T-helper 2 cell (primary cell): ENCODE measurements at regions not wholly inside any gene's neighbourhood (a gene's known extent, or its start where the extent isn't known, plus 50 kb on each side); places are given as distances from the start of the nearest gene placed in this dataset.
"Not testable (repeated sequence)": the region's sequence is repeated elsewhere in the genome, so short reads cannot be mapped to it uniquely, and the experiment has no call there.

Source experiments
- DNase-seq, 5 experiments: peaks; one replicate each; pipeline versions ENCODE4 v3.0.0 to v3.0.0-alpha.2; 2012 to 2022

DNA sequence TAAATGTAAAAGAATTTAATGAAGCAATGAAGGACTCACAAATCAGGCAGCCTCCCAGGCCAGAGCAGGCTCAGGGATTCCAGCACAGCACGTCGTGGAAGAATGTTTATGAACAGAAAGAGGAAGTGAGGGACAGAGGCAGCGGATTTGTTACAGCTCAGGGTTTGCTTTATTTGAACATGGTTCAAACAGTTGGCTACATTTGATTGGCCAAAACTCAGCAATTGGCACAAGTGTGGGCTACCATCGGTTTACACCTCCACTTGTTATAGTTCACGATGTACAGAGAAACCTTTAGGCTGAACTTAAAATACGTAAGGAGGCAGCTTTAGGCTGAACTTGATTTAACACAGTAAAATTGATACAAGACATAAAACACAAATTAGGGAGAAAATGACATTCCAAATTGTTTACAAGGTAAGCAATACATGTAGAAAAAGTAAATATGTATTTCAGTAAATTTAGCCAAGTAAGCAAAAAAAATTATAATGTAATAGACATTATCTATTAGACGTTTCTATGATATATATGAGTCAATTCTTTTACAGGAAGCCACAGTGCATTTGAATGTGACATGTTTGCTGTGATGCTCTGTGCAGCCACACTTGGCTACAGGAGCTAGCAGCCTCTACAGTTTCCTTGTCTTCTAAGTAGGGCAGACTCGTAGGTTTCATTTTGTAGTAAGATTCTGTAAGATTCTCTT, 126.5 kb downstream of the ADSS2 start:
- peak in 2 of 5 experiments; percentile 37 to 88 for DNase-seq

DNA sequence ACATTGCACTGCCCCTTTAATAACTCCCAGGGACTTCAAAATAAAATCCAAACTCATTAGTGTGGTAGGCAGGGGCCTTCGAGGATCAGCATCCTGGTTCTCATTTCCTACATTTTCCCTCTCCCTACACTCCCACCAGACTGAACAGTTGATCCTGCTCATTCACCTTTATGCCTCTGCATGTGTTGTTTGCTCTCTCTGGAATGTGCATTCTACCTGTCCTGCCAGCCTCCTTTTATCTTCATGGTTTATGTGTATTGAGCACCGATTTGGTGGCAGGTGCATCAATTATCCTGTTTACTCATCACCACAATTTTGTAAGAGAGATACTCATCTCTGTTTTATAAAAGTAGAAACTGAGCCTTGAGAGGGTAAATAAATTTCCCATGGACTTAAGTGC, 125.0 kb downstream of the ADSS2 start:
- DNase-seq = no peak

DNA sequence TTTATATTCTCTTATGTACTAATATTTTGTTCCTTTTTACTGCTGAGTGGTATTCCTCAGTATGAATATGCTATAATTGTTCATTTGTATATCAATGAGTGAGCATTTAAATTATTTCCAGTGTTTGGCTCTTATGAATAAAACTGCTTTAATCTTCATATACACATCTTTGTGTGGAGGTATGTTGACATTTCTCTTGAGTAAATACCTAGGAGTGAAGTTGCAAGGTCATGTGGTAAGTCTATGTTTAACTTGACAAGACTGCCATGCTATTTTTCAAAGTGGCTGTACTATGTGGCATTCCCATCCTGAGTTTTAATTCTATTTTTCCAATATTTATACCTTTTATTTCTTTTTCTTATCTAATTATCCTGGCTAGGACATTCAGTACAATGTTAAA, 124.2 kb downstream of the ADSS2 start:
- no peak for DNase-seq

DNA sequence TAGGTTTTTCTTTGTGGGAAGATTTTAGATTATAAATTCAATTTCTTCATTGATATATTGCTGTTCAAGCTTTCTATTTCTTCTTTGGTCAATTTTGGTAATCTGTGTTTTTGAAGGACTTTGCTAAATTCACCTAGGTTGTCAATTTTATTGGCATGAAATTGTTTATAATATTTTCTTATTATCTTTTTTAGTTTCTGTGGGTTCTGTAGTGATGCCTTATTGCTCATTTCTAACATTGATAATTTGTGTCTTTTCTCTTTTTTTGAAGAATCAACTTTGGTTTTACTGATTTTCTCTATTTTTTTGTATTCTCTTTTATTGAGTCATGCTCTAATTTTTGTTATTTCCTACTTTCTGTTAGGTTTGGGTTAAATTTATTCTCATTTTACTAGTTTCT, 123.2 kb downstream of the ADSS2 start:
- DNase-seq = no peak

DNA sequence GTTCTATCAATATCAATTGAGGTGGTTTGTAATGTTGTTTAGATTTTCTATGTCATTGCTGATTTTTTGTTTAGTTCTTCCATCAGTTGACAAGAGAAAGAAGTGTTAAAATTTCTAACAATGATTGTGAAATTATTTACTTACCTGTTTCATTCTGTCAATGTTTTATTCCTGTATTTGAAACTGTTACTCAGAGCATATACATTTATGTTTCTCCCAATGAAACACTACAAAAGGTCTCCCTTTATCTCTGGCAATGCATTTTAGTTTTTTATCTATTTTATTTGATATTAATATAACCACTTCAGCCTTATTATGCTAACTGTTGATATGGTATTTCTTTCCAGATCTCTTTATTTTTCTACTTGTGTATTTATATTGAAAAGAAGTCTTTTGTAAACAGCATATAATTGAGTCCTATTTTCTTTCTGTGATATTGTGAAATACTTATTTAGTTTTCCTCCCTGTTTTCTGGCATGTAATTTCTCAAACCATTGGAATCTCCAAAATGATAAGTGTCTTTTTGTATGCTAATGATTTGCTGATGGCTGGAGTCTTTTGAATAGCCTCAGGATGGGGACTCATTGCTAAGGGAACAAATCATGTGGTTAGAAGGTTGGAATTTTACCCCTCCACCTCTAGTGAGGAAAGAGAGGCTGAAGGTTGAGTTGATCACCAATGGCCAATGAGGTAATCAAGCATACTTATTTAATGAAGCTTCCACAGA, 122.0 kb downstream of the ADSS2 start:
- DNase-seq = no peak

DNA sequence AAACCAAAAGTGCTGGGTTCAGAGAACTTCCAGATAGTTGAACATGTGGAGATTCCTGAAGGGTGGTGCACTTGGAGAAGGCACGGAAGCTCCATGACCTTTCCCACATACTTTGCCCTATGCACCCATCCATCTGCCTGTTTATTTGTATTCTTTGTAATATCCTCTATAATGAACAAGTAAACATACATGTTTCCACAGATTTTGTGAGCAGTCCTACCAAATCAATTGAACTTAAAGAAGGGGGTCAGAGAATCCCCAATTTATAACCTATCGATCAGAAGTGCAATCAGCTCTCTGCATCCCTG, 121.4 kb downstream of the ADSS2 start:
- no peak for DNase-seq

DNA sequence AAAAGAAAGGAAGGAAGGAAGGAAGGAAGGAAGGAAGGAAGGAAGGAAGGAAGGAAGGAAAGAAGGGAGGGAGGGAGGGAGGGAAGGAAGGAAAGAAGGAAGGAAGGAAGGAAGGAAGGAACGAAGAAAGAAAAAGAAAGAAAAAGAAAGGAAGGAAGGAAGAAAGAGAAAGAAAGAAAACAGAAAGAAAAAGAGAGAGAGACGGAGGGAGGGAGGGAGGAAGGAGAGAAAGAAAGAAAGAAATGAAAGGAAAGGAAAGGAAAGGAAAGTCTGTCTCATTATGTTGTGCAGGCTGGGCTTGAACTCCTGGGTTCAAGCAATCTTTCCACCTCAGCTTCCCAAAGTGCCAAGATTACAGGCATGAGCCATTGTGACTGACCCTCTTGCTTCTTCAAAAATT, 118.9 kb downstream of the ADSS2 start:
- DNase-seq = not testable (repeated sequence)

DNA sequence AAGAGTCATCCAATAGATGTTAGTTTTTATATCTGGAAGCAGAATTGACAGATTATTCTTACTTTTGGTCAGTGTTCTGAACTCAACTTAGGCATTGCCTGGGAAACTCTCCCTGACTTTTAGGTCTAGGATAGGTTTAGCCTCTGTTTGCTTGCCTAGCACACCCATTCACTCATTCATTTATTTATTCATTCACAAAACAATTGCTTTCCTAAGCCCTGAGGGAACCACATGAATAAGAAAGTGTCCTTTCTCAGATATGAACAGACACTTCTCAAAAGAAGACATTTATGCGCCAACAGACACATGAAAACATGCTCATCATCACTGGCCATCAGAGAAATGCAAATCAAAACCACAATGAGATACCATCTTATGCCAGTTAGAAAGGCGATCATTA, 117.4 kb downstream of the ADSS2 start:
- DNase-seq = not testable (repeated sequence)

DNA sequence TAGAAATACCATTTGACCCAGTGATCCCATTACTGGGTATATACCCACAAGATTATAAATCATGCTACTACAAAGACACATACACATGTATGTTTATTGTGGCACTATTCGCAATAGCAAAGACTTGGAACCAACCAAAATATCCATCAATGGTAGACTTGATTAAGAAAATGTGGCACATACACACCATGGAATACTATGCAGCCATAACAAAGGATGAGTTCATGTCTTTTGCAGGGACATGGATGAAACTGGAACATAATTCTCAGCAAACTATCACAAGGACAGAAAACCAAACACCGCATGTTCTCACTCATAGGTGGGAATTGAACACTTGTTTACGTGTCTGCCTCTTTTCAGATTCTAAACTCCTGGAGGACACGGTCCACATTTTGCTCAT, 116.9 kb downstream of the ADSS2 start:
- not testable (repeated sequence) for DNase-seq

DNA sequence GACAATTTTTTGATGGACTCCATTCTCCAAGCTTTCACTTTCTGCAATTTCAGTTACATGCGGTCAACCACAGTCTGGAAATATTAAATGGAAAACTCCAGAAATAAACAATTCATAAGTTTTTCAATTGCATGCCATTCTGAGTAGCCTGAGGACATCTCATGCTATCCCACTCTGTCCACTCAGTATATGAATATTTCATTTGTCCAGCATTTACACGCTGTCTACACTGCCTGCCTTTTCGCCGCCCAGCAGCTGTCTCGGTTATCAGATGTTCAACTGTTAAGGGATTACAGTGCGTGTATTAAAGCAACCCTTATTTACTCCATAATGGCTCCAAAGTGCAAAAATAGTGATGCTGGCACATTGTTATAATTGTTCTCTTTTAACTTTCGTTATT, 116.3 kb downstream of the ADSS2 start:
- no peak for DNase-seq

DNA sequence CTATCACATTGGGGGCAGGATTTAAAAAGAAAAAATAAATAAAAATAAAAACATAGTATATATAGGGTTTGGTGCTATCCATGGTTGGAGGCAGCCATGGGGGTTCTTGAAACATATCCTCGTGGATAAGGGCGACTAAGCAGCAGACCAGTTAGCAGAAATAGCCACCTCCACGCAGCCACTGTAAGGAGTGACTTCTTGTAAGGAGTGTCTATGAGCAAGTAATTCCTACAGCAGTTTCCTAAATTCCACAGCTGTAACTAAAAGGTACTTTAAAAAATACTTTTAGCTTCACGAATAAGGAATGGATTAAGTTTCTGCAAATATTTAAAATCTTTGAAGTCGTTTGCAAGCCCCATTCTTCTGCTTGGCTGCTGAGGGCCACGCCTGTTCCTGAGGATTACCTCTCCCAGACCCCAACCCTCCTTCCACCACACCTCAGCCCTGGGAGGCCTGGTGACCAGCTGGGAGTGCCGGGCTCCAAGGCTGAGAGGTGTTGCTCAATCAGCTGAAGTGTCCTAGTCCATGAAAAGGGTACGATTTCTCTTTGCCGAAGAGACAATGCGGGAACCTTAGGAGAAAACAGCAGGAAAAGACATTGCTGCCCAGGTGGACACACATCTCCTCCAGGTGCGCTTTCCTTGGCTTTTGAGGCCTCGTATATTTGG, 115.3 kb downstream of the ADSS2 start:
- no peak for DNase-seq

DNA sequence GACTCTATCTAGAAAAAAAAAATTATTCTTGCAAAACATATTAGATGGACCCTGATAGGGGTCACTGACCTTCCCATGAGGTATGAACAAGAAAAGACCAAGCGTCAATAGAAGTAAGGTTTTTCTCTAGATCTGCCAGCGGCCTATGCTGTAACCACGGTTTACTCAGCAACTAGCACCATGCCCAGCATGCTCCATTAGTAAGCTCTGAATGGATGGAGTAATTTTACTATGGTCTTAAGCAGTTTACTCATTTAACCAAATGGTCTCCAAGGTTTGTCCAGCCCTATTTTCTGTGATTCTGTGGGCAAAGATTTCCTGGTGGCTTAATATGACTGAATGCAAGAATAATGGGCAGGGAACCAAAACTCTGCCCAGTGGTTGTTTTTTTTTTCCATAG, 113.9 kb downstream of the ADSS2 start:
- DNase-seq = no peak

DNA sequence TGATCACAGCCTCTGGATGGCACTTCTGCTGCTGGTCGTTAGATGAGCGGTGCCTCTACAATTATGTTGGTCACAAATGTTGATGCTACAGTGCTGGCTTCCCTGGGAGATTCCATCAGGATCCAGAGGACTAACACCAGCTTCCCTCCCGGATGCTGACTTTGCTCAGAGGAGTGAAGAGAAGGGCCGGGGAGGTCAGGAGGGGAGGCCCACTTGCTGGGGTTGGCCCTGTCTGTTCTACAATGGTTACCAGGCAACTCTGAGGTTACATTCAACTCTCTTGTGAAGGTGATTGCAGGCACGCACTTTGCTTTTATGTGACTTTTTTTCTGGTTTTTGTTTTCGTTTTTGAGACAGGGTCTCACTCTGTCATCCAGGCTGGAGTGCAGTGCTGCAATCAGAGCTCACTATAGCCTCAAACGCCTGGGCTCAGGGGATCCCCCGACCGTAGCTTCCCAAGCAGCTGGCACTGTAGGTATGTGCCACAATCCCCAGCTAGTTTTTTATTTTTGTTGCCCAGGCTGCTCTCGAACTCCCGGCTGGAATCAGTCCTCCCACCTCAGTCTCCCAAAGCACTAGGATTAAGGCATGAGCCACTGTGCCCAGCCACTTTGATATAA, 112.5 kb downstream of the ADSS2 start:
- no peak for DNase-seq

DNA sequence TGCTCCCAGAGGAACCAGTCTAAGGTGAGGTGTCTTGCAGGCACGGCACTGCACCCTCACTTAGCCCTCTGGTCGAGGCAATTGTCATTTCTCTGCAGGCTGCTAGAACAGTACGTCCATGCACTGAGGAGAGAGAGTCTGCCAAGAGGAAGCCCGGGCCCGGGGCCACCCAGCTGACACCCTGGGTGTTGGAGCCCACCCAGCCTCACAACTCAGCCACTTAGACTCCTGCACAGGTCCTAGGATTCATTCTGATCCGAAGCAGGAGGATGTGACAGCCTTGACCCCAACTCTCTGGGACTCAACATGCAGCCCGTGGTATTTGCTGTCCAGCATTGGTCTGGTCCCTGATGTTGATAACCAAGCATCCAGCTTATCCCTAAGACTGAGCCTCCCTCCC, 111.9 kb downstream of the ADSS2 start:
- DNase-seq = no peak

DNA sequence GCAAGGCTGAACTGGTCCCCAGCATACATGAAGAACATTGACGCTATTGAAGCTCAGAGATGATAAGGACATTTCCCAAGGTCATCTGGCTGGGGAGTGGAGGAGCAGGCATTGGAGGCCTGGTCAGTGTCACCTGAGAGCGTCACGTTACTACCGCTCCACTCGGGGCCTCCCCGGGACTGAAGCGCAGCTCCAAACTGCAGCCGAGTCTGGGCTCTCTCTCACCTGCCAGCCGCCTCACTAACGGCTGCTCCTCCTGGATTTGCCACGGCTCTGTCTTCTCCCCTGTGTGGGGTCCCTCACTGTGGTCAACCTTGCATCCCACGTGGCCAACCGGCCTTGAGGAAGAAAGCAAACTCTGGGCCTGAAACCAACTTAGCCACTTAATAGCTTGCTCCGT, 111.3 kb downstream of the ADSS2 start:
- DNase-seq = no peak

DNA sequence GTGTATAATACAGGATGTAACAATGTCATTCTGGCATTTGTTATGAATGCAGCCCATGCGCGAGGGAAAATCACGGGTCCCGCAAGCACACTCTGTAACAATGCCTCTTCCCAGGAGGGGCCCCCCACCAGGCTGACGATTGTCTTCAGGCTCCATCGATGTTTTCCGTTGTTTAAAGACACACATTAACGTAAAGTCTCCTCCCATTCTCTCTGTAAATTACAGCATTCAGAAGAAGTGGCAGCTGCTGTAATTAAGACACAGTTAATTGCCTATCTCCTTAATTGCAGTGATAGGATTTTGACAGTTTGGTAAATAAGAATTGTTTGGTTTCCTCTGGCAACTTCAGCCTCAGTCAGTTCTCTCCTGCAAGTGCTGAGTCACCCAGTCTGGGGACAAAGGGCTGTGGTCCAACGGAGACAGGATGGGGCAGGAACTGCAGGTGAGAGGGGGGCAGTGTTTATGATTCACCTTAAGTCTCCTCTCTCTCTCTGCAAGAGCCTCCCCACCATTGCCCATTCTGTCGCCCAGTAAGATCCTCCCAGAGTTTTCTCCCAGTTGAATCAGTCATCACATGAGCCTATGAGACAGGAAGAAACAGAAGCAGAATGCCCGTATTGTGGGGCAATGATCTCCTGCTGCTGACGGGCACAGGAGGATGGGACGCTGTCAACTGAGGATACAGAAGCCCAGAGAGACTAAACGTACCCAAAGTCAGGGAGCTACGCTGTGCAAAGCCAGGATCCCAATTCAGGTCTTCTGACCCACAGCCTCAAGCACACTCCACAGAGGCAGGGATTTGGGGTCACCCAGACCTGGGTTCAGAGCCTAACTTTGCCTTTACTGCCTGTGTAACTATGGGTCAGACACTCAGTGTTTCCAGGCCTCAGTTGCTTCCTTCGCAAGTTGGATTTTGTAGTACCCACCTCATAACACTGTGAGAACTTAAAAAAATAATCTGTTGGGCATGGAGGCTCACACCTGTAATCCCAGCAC, 110.0 kb downstream of the ADSS2 start:
- DNase-seq = peak in 1 of 5 experiments; percentile 54

DNA sequence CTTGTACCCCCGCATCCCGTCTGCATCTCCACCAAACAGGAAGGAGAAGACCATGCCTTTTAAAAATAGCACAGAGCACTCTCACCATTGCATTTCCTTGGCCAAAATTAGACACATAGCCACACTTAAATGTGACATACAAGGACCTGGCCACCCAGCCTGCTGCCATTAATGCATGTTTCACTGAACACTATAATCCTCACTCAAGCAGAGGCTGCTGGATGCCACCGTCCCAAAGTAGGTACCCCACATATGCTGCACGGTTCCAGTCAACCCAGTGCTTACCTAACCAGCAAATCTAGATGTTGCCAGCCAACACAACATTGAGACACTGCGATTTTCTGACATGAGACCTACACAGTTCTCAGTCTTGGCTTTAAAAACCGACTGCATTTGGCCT, 107.7 kb downstream of the ADSS2 start:
- DNase-seq = no peak

DNA sequence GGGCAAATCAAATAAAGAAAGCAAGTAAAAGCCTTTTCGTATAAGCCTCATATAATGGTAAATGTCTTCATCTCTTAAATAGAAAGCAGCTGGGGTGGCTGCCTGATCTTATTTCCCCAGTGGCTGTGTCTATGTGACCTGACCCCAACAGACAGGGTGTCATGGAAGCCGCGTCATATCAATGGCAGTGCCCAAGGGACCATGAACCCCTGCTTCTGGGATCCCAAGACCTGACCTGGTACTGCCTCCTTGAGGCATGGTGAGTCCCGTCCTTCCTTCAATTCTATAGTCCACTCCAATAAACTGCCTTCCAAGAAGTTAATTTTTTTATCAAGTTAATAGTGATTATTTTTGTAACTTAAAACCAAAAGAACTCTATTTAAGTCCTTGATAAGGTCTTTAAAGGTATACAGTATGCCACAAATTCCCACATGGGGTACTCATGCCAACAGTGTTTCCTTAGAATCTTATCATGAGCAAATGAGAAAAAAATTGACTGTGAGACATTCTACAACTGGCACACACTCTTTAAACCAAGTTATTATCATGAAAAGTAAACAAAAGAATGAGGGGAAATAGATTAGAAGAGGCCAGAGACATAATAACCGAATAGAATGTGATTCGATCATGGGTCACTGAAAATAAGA, 104.6 kb downstream of the ADSS2 start:
- DNase-seq = no peak

DNA sequence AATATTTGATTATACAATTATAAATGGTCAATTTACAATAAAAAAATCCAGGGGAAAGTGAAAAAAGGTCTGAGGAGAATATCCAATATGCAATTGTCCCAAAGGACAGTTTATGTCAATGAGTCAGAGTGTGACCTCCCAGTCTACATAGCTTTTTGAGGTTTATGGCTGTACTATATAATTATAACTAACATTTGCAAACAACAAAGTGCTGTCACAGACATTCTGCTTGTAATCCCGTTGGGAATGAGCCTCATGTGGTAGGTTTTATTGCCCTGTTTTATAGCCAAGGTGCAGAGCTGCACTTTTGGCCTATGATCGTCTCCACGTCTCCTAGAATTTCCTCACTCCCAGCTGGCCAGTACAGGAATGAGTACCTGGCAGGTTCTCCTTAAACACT, 103.8 kb downstream of the ADSS2 start:
- no peak for DNase-seq

DNA sequence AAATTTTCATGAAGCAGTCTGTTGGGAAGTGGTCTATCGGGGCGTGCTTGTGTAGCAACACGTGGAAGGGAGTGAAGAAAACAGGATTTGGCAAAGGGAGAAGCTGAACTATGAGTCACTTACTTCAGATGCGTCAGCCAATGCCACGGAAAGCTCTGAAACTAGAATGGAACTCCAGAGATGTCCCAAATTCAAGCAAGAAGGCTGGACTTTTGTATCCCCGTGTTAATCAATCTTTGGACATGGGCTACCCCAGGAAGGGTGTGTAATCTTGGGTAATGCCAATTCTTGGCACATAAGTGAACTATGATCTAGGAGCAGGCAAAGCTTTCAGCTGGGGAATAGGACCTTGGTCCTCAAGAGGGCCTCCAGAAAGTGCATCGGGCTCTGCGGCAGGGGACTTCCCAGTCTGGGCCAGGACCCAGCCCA, 102.6 kb downstream of the ADSS2 start:
- no peak for DNase-seq

DNA sequence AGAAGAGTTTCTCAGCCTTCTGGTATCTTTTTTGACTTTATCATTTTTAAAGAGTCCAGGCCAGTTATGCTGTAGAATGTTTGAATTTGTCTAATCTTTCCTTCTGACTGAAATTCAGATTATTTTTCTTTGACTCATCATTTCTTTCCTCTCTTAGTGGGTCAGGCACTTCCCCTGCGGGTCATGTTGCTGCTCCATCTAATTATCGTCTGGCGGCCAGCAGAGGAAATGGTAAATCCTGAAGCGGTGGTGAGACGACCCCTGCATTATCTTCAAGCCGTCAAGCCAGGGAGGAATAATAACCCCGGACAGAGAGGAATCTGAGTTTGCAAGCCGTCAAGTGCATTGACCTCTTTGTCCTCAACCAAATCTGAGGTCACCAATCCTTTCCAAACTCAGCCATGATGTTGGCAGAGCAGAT, 102.1 kb downstream of the ADSS2 start:
- DNase-seq = no peak

DNA sequence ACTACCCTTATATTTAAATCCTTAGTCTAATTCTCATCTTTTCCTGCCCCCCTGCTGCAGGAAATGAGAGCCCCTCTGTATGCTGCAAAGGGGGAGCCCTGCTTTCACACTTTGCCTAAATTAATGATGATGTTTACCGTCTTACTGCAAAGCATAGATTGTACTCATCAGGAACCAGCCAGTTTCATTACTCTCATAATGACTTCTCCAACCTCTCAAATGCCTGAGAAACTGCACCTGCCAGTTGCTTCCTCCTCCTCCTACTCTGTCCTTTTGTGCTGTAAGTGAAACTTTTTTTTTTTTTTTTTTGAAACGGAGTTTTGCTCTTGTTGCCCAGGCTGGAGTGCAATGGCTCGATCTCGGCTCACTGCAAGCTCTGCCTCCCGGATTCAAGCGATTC, 101.7 kb downstream of the ADSS2 start:
- peak in 1 of 5 experiments; percentile 57 for DNase-seq
